Endothelial cell of umbilical vein (primary cell): ENCODE measurements at regions not wholly inside any gene's neighbourhood (a gene's known extent, or its start where the extent isn't known, plus 50 kb on each side); places are given as distances from the start of the nearest gene placed in this dataset.

Experiments used
- BruUV-seq: library from RNA; stranded (reverse); fragments of 400-500 nt; replicated peaks from 2 replicates; lab custom pipeline; 2021; lab: Mats Ljungman, UMichigan
- CTCF ChIA-PET: fragments of 300-600, 350-600 bp; sonication (Branson Sonifier 250); formaldehyde crosslinking; loops from one replicate; lab custom pipeline; 2021; ENCODE audit warnings: antibody characterized with exemption, inconsistent platforms; lab: Charles Lee
- POLR2A ChIA-PET: fragments of 300-600, 350-600 bp; sonication (Branson Sonifier 250); formaldehyde crosslinking; loops from one replicate; lab custom pipeline; 2021; ENCODE audit warnings: antibody characterized with exemption, inconsistent platforms; lab: Charles Lee
- DNase-seq: peaks from one replicate; pipeline ENCODE4 v3.0.0-alpha.2; 2011; ENCODE audit warnings: low read depth, low spot score
- FAIRE-seq: peaks from 2 replicates; lab custom pipeline; 2011; peaks lifted over from hg19 to GRCh38; lab: Jason Lieb, UNC
- H2AFZ ChIP-seq: 2 replicates; pipeline ENCODE4 v1.6.0; 2012; ENCODE audit warnings: low read depth, low read length, control low read depth, inconsistent platforms
- H3K27ac ChIP-seq: 2 replicates; pipeline ENCODE4 v1.5.1; 2011; ENCODE audit warnings: low read depth, mild to moderate bottlenecking, control low read depth, low read length, moderate library complexity; ENCODE audit not compliant: insufficient read depth
- H3K27me3 ChIP-seq, 2 experiments: 2 replicates each; pipeline versions ENCODE4 v1.6.0 to v1.6.1; 2011; ENCODE audit warnings: low read length in 2 of 2, mixed read lengths in 1 of 2; ENCODE audit not compliant: control insufficient read depth in 2 of 2, insufficient read depth in 2 of 2
- H3K36me3 ChIP-seq, 2 experiments: 2 replicates in 1 of 2; 3 replicates in 1 of 2; pipeline ENCODE4 v1.5.1; 2011; ENCODE audit warnings: low read length in 2 of 2, mild to moderate bottlenecking in 1 of 2, moderate library complexity in 1 of 2; ENCODE audit not compliant: control insufficient read depth in 2 of 2, insufficient read depth in 2 of 2; ENCODE audit errors: extremely low read depth in 1 of 2
- H3K4me1 ChIP-seq: 3 replicates; pipeline ENCODE4 v1.5.1; 2011; ENCODE audit warnings: mild to moderate bottlenecking, low read length; ENCODE audit not compliant: control insufficient read depth, insufficient read depth; ENCODE audit errors: extremely low read depth
- H3K4me2 ChIP-seq: 2 replicates; pipeline ENCODE4 v1.6.1; 2011; ENCODE audit warnings: low read length, control low read depth, mixed read lengths; ENCODE audit not compliant: insufficient read depth
- H3K4me3 ChIP-seq, 3 experiments: fragments of 200-600 bp in 1 of 3; sonication (generic), shearing (Covaris generic) in 1 of 3; replicated peaks in 1 of 3; 2 replicates each; pipeline ENCODE4 v1.5.1; 2011 to 2016; ENCODE audit warnings: control low read depth in 3 of 3, low read length in 3 of 3, mild to moderate bottlenecking in 2 of 3, inconsistent platforms in 1 of 3, low read depth in 1 of 3, moderate library complexity in 1 of 3; ENCODE audit not compliant: insufficient read depth in 1 of 3
- H3K79me2 ChIP-seq: 2 replicates; pipeline ENCODE4 v1.6.0; 2012; ENCODE audit warnings: low read length, inconsistent platforms; ENCODE audit not compliant: control insufficient read depth, insufficient read depth
- H3K9ac ChIP-seq: replicated peaks from 2 replicates; pipeline ENCODE3; 2011; ENCODE audit warnings: low read length, control low read depth; ENCODE audit not compliant: insufficient read depth; ENCODE audit errors: extremely low read depth
- H3K9me1 ChIP-seq: replicated peaks from 3 replicates; pipeline ENCODE4 v1.6.0; 2011; ENCODE audit warnings: mild to moderate bottlenecking, low read length; ENCODE audit not compliant: control insufficient read depth, insufficient read depth; ENCODE audit errors: extremely low read depth
- H3K9me3 ChIP-seq: replicated peaks from 2 replicates; pipeline ENCODE4 v1.5.1; 2012; ENCODE audit warnings: low read length, inconsistent platforms; ENCODE audit not compliant: control insufficient read depth, insufficient read depth
- H4K20me1 ChIP-seq: replicated peaks from 2 replicates; pipeline ENCODE3; 2011; ENCODE audit warnings: mild to moderate bottlenecking, low read length; ENCODE audit not compliant: control insufficient read depth, insufficient read depth; ENCODE audit errors: extremely low read depth
- CTCF ChIP-seq, 2 donors: IDR thresholded peaks; 1 replicate in 1 of 2; 2 replicates in 1 of 2; pipeline ENCODE4 v1.5.1; 2011; ENCODE audit warnings: low read length in 2 of 2, mild to moderate bottlenecking in 2 of 2, moderate library complexity in 2 of 2, control low read depth in 1 of 2, inconsistent platforms in 1 of 2, low read depth in 1 of 2; ENCODE audit not compliant: insufficient read depth in 1 of 2; ENCODE audit errors: extremely low read depth in 1 of 2
- EZH2 ChIP-seq: IDR thresholded peaks from 2 replicates; pipeline ENCODE4 v1.6.1; 2012; ENCODE audit warnings: borderline replicate concordance, low read depth, mild to moderate bottlenecking, moderate library complexity, low read length, inconsistent platforms; ENCODE audit not compliant: severe bottlenecking
- FOS ChIP-seq: IDR thresholded peaks from 2 replicates; pipeline ENCODE4 v1.6.1; 2011; ENCODE audit warnings: mild to moderate bottlenecking, low read length, moderate library complexity, borderline replicate concordance; ENCODE audit not compliant: insufficient read depth
- GATA2 ChIP-seq: IDR thresholded peaks from 2 replicates; pipeline ENCODE4 v1.7.0; 2011; ENCODE audit warnings: low read depth, mild to moderate bottlenecking, moderate library complexity, mixed read lengths, low read length; ENCODE audit not compliant: insufficient read length, insufficient read depth
- JUN ChIP-seq: IDR thresholded peaks from 2 replicates; pipeline ENCODE4 v1.6.1; 2011; ENCODE audit warnings: borderline replicate concordance, low read depth; ENCODE audit not compliant: insufficient read length, insufficient read depth
- MAX ChIP-seq: IDR thresholded peaks from 2 replicates; pipeline ENCODE4 v1.6.1; 2011; ENCODE audit not compliant: insufficient read depth, insufficient read length
- MYC ChIP-seq: IDR thresholded peaks from one replicate; pipeline ENCODE4 v1.6.1; 2011; ENCODE audit warnings: mild to moderate bottlenecking, low read depth, low read length
- POLR2A ChIP-seq: IDR thresholded peaks from 2 replicates; pipeline ENCODE4 v1.6.1; 2012; ENCODE audit warnings: low read depth, mild to moderate bottlenecking, control low read depth, low read length
- POLR2AphosphoS5 ChIP-seq: IDR thresholded peaks from 2 replicates; pipeline ENCODE4 v1.6.1; 2012; ENCODE audit warnings: low read depth, mild to moderate bottlenecking, control low read depth, low read length, moderate library complexity; ENCODE audit not compliant: insufficient read depth
- dilution Hi-C: fragments of 300-500 bp; cut with MboI; formaldehyde crosslinking; loops from one replicate; pipeline ENCODE4 v1.15.0; 2019; ENCODE audit warnings: low sequenced_read_pairs; ENCODE audit not compliant: extremely low pct_ligation_motif_present
- intact Hi-C: fragments of 100-400 bp; cut with micrococcal nuclease; formaldehyde crosslinking; loops from one replicate; pipeline ENCODE4 v1.10.0; 2022

DNA sequence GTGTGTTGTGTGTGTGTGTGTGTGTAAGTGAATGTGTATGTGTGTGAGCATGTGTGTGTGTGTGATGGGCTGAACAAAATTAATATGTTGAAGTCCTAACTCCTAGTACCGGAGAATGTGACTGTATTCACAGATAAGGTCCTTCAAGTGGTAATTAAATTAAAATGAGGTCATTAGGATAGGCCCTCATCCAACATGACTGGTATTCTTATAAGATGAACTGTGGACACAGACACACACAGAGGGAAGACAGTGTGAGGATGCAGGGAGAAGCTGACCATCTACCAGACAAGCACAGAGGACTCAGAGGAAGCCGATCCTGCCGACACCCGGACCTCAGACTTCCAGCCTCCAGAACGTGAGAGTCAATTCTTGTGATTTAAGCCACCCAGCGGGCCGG, 91.2 kb upstream of the PGBD5 start:
- no peaks in the 10 kb centered on the region for H3K79me2 ChIP-seq
- H3K9me3 ChIP-seq, result no peaks in the 10 kb centered on the region
- no peaks in the 10 kb centered on the region for H3K27me3 ChIP-seq
- ChIA-PET POLR2A (no interaction called here), CTCF (no interaction called here)
- no peak overlapping the region for H3K9ac ChIP-seq
- no peak overlapping the region for H3K4me2 ChIP-seq
- H3K9me1 ChIP-seq, result no peaks in the 10 kb centered on the region
- FAIRE-seq (no peak), DNase-seq (no peak)
- no peak overlapping the region for H3K27ac ChIP-seq
- no peaks in the 10 kb centered on the region for H3K4me1 ChIP-seq
- no TSS peak for BruUV-seq
- dilution Hi-C loops (no loop called here), intact Hi-C loops (no loop called here)
- TF ChIP-seq POLR2A (no peak), POLR2AphosphoS5 (no peak), JUN (no peak), GATA2 (no peak)
- no peaks in the 10 kb centered on the region for H4K20me1 ChIP-seq
- no peak overlapping the region for H3K4me3 ChIP-seq
- no peaks in the 10 kb centered on the region for H3K36me3 ChIP-seq
- H2AFZ ChIP-seq, result no peak overlapping the region

DNA sequence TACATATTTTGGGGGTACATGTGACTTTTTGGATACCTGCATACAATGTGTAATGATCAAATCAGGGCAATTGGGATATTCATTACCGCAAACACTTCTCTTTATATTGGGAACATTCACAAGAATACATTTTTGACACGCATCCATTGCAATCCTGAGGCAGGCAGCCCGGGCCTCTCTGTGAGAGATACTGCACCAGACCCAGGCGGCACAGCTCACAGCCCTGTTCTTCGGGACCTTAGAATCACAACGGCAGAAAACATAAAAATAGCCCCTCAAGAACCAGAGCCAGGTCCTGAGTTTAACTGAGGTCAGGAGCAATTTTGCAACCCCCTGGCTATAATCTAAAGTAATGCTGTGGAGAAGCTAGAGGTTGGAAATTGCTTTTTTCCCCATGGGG, 90.8 kb upstream of the PGBD5 start:
- DNase-seq (no peak), FAIRE-seq (no peak)
- intact Hi-C loops (no loop called here), dilution Hi-C loops (no loop called here)
- BruUV-seq, result no TSS peak
- ChIA-PET POLR2A (no interaction called here), CTCF (no interaction called here)
- H3K27ac ChIP-seq, result no peak overlapping the region
- H3K9me1 ChIP-seq, result no peaks in the 10 kb centered on the region
- no peaks in the 10 kb centered on the region for H3K9me3 ChIP-seq
- H3K9ac ChIP-seq, result no peak overlapping the region
- H3K4me3 ChIP-seq, result no peak overlapping the region
- no peaks in the 10 kb centered on the region for H3K36me3 ChIP-seq
- no peak overlapping the region for H2AFZ ChIP-seq
- H3K4me2 ChIP-seq, result no peak overlapping the region
- H3K79me2 ChIP-seq, result no peaks in the 10 kb centered on the region
- H3K4me1 ChIP-seq, result no peaks in the 10 kb centered on the region
- H4K20me1 ChIP-seq, result no peaks in the 10 kb centered on the region
- no peak for TF ChIP-seq POLR2AphosphoS5
- no peak for TF ChIP-seq MYC
- TF ChIP-seq CTCF (IDR thresholded peaks at IDR 0.05; ENCODE audit: extremely low read depth in 1 of 2, insufficient read depth in 1 of 2, low read depth in 1 of 2, low read length in 2 of 2), result no peak
- no peak for TF ChIP-seq FOS
- TF ChIP-seq POLR2A, result no peak
- TF ChIP-seq EZH2, result no peak
- TF ChIP-seq MAX, result no peak
- TF ChIP-seq JUN, result no peak
- TF ChIP-seq GATA2, result no peak
- no peaks in the 10 kb centered on the region for H3K27me3 ChIP-seq
